Liver (tissue), 8 donors: ENCODE measurements at regions not wholly inside any gene's neighbourhood (a gene's known extent, or its start where the extent isn't known, plus 50 kb on each side); places are given as distances from the start of the nearest gene placed in this dataset.

Source experiments
- DNase-seq: peaks from one replicate; pipeline ENCODE4 v3.0.0-alpha.2; 2017; ENCODE audit warnings: low spot score
- H3K27ac ChIP-seq, 2 donors: one replicate each; pipeline ENCODE4 v1.7.0; 2013; ENCODE audit warnings: inconsistent platforms in 2 of 2, low read length in 2 of 2, control low read depth in 1 of 2, low read depth in 1 of 2, mild to moderate bottlenecking in 1 of 2
- H3K27me3 ChIP-seq, 4 donors: one replicate each; pipeline versions ENCODE4 v1.6.1 to v1.7.0; 2013; ENCODE audit warnings: low read length in 3 of 4, inconsistent platforms in 1 of 4, mild to moderate bottlenecking in 1 of 4, moderate library complexity in 1 of 4; ENCODE audit not compliant: control insufficient read depth in 4 of 4, insufficient read depth in 4 of 4
- H3K36me3 ChIP-seq, 4 donors: one replicate each; pipeline versions ENCODE4 v1.6.1 to v1.7.0; 2013; ENCODE audit warnings: low read length in 3 of 4, mild to moderate bottlenecking in 3 of 4, low read depth in 1 of 4, moderate library complexity in 1 of 4; ENCODE audit not compliant: control insufficient read depth in 4 of 4, insufficient read depth in 3 of 4
- H3K4me1 ChIP-seq, 4 donors: one replicate each; pipeline versions ENCODE4 v1.6.1 to v1.7.0; 2013; ENCODE audit warnings: low read length in 3 of 4, mild to moderate bottlenecking in 3 of 4, moderate library complexity in 1 of 4; ENCODE audit not compliant: control insufficient read depth in 4 of 4, insufficient read depth in 4 of 4
- H3K4me3 ChIP-seq, 3 donors: one replicate each; pipeline versions ENCODE4 v1.6.1 to v1.7.0; 2013; ENCODE audit warnings: low read length in 3 of 3, control low read depth in 1 of 3, low read depth in 1 of 3, mild to moderate bottlenecking in 1 of 3
- H3K9ac ChIP-seq, 2 donors: one replicate each; pipeline ENCODE4 v1.7.0; 2013; ENCODE audit warnings: low read length in 2 of 2, mild to moderate bottlenecking in 2 of 2, moderate library complexity in 2 of 2, control low read depth in 1 of 2, low read depth in 1 of 2
- H3K9me3 ChIP-seq, 4 donors: one replicate each; pipeline versions ENCODE4 v1.6.1 to v1.7.0; 2013; ENCODE audit warnings: low read length in 3 of 4; ENCODE audit not compliant: control insufficient read depth in 4 of 4
- ATF3 ChIP-seq: IDR thresholded peaks from 2 replicates; pipeline ENCODE4 v1.6.1; 2016; ENCODE audit warnings: antibody characterized with exemption
- CTCF ChIP-seq: fragments of 150-350 bp; IDR thresholded peaks from 2 replicates; pipeline ENCODE4 v1.5.1; 2017; ENCODE audit warnings: improper control_type of control experiment, low read depth, low read length; ENCODE audit not compliant: missing input control
- EGR1 ChIP-seq, 2 donors: IDR thresholded peaks; 2 replicates each; pipeline ENCODE4 v1.6.1; 2016 to 2018; ENCODE audit warnings: antibody characterized with exemption in 2 of 2, low read depth in 2 of 2
- FOXA1 ChIP-seq: IDR thresholded peaks from 2 replicates; pipeline ENCODE4 v1.6.1; 2016; ENCODE audit warnings: antibody characterized with exemption
- FOXA2 ChIP-seq: IDR thresholded peaks from 2 replicates; pipeline ENCODE4 v1.6.1; 2016; ENCODE audit warnings: antibody characterized with exemption
- GABPA ChIP-seq, 2 donors: IDR thresholded peaks in 1 of 2; conservative IDR thresholded peaks in 1 of 2; 2 replicates each; pipeline ENCODE4 v1.6.1; 2016; ENCODE audit warnings: antibody characterized with exemption in 2 of 2, mild to moderate bottlenecking in 1 of 2, moderate library complexity in 1 of 2
- HNF4A ChIP-seq, 2 donors: conservative IDR thresholded peaks; 2 replicates each; pipeline ENCODE4 v1.6.1; 2016; ENCODE audit warnings: antibody characterized with exemption in 2 of 2, mild to moderate bottlenecking in 2 of 2
- HNF4G ChIP-seq: IDR thresholded peaks from 2 replicates; pipeline ENCODE4 v1.6.1; 2016; ENCODE audit warnings: antibody characterized with exemption
- JUND ChIP-seq, 2 donors: IDR thresholded peaks; 2 replicates each; pipeline ENCODE4 v1.6.1; 2016; ENCODE audit warnings: antibody characterized with exemption in 2 of 2
- MAX ChIP-seq: IDR thresholded peaks from 2 replicates; pipeline ENCODE4 v1.6.1; 2016; ENCODE audit warnings: antibody characterized with exemption
- NR2F2 ChIP-seq: IDR thresholded peaks from 2 replicates; pipeline ENCODE4 v1.6.1; 2016; ENCODE audit warnings: antibody characterized with exemption
- RAD21 ChIP-seq, 2 donors: IDR thresholded peaks; 2 replicates each; pipeline ENCODE4 v1.6.1; 2016; ENCODE audit warnings: antibody characterized with exemption in 2 of 2, mild to moderate bottlenecking in 2 of 2
- REST ChIP-seq: IDR thresholded peaks from 2 replicates; pipeline ENCODE4 v1.6.1; 2016; ENCODE audit warnings: antibody characterized with exemption, mild to moderate bottlenecking
- RXRA ChIP-seq, 2 donors: IDR thresholded peaks; 2 replicates each; pipeline ENCODE4 v1.6.1; 2017 to 2018; ENCODE audit warnings: antibody characterized with exemption in 2 of 2, mild to moderate bottlenecking in 1 of 2
- SP1 ChIP-seq: IDR thresholded peaks from 2 replicates; pipeline ENCODE4 v1.6.1; 2018; ENCODE audit warnings: antibody characterized with exemption, mild to moderate bottlenecking
- TAF1 ChIP-seq: conservative IDR thresholded peaks from 2 replicates; pipeline ENCODE4 v1.6.1; 2016; ENCODE audit warnings: antibody characterized with exemption, mild to moderate bottlenecking
- YY1 ChIP-seq: IDR thresholded peaks from 2 replicates; pipeline ENCODE4 v1.6.1; 2016; ENCODE audit warnings: antibody characterized with exemption, mild to moderate bottlenecking
- ZBTB33 ChIP-seq: IDR thresholded peaks from 2 replicates; pipeline ENCODE4 v1.6.1; 2016; ENCODE audit warnings: antibody characterized with exemption
- WGBS: extraction: QIAGEN DNeasy Blood & Tissue Kit; methylation state at CpG from one replicate; pipeline ENCODE4 v1.1.7; 2013; 5-methylcytosine and 5-hydroxymethylcytosine counted together
- donor health status: healthy.
- donor health status: healthy.
- donor health status: healthy.
- donor health status: healthy.
- donor health status: healthy.

- TF ChIP-seq EGR1 (IDR thresholded peaks at IDR 0.05; ENCODE audit: low read depth in 2 of 2) (no peak), JUND (IDR thresholded peaks at IDR 0.05) (no peak), RAD21 (IDR thresholded peaks at IDR 0.05) (no peak), ZBTB33 (no peak), MAX (no peak), NR2F2 (no peak), RXRA (IDR thresholded peaks at IDR 0.05) (no peak), SP1 (no peak), CTCF (no peak), HNF4G (no peak), REST (no peak), FOXA2 (no peak), ATF3 (no peak), FOXA1 (no peak), TAF1 (no peak), GABPA (IDR thresholded peaks at IDR 0.05 in 1 of 2, conservative IDR thresholded peaks at IDR 0.05 in 1 of 2) (no peak), HNF4A (conservative IDR thresholded peaks at IDR 0.05) (no peak), YY1 (no peak)
Observed at GRCh38 chr4:117375101-117375500, 289.7 kb upstream of the TRAM1L1 start.

GRCh38 chr4:117376692-117377091, 291.3 kb upstream of the TRAM1L1 start:
- Histone ChIP-seq H3K4me1 (no peaks in the 10 kb centered on the region), H3K27me3 (no peaks in the 10 kb centered on the region), H3K9ac (no peak overlapping the region), H3K9me3 (no peaks in the 10 kb centered on the region), H3K4me3 (no peak overlapping the region), H3K27ac (no peak overlapping the region), H3K36me3 (no peaks in the 10 kb centered on the region)
- DNase-seq = no peak
- no peak for TF ChIP-seq RAD21 (IDR thresholded peaks at IDR 0.05)
- TF ChIP-seq FOXA2 = no peak
- no peak for TF ChIP-seq YY1
- TF ChIP-seq HNF4A (conservative IDR thresholded peaks at IDR 0.05) = no peak
- no peak for TF ChIP-seq MAX
- no peak for TF ChIP-seq JUND (IDR thresholded peaks at IDR 0.05)
- no peak for TF ChIP-seq GABPA (IDR thresholded peaks at IDR 0.05 in 1 of 2, conservative IDR thresholded peaks at IDR 0.05 in 1 of 2)
- TF ChIP-seq FOXA1 = no peak
- TF ChIP-seq TAF1 = no peak
- TF ChIP-seq SP1 = no peak
- TF ChIP-seq HNF4G = no peak
- TF ChIP-seq REST = no peak
- no peak for TF ChIP-seq CTCF

More at GRCh38 chr4:117375101-117375500, 289.7 kb upstream of the TRAM1L1 start:
- H3K27me3 ChIP-seq = no peaks in the 10 kb centered on the region
- H3K4me1 ChIP-seq = no peaks in the 10 kb centered on the region
- no peak for DNase-seq
- no peak overlapping the region for H3K9ac ChIP-seq
- H3K27ac ChIP-seq = no peak overlapping the region
- WGBS = 37% methylated on average over 3 of the region's 3 CpGs
- H3K9me3 ChIP-seq = no peaks in the 10 kb centered on the region
- no peak overlapping the region for H3K4me3 ChIP-seq
- H3K36me3 ChIP-seq = no peaks in the 10 kb centered on the region
